Stomach (tissue), 8 donors: ENCODE measurements at regions not wholly inside any gene's neighbourhood (a gene's known extent, or its start where the extent isn't known, plus 50 kb on each side); places are given as distances from the start of the nearest gene placed in this dataset.

Experiments
- DNase-seq, 2 donors: peaks; one replicate each; pipeline versions ENCODE4 v3.0.0 to v3.0.0-alpha.2; 2013 to 2019
- H3K27ac ChIP-seq, 5 donors: fragments of 200-600 bp in 4 of 5; sonication (generic) in 4 of 5; one replicate each; pipeline ENCODE4 v1.5.1; 2013 to 2019; ENCODE audit warnings: mild to moderate bottlenecking in 1 of 5, moderate library complexity in 1 of 5
- H3K27me3 ChIP-seq, 3 donors: fragments of 200-600 bp; sonication (generic); one replicate each; pipeline ENCODE4 v1.5.1; 2017 to 2019; ENCODE audit warnings: mixed run types in 1 of 3
- H3K36me3 ChIP-seq, 4 donors: fragments of 200-600 bp; sonication (generic); 1 replicate in 3 of 4; 2 replicates in 1 of 4; pipeline ENCODE4 v1.5.1; 2016 to 2019
- H3K4me1 ChIP-seq, 4 donors: fragments of 200-600 bp; sonication (generic); one replicate each; pipeline ENCODE4 v1.5.1; 2016 to 2019
- H3K4me3 ChIP-seq, 4 donors: fragments of 200-600 bp; sonication (generic) in 3 of 4; one replicate each; pipeline ENCODE4 v1.5.1; 2016 to 2019; ENCODE audit warnings: mild to moderate bottlenecking in 1 of 4
- H3K9me3 ChIP-seq, 4 donors: fragments of 200-600 bp; sonication (generic); one replicate each; pipeline ENCODE4 v1.5.1; 2016 to 2019
- CTCF ChIP-seq, 7 experiments: fragments of 450-650 bp in 4 of 7; fragments of 200-600 bp in 3 of 7; sonication (generic) in 3 of 7; IDR thresholded peaks; one replicate each; pipeline ENCODE4 v1.5.1; 2016 to 2019; ENCODE audit warnings: antibody characterized with exemption in 7 of 7, control low read depth in 2 of 7, mild to moderate bottlenecking in 1 of 7
- EP300 ChIP-seq: sonication (generic); formaldehyde crosslinking; IDR thresholded peaks from one replicate; pipeline ENCODE4 v1.6.1; 2017; ENCODE audit warnings: antibody characterized with exemption
- POLR2A ChIP-seq, 4 donors: fragments of 450-650 bp; IDR thresholded peaks; one replicate each; pipeline ENCODE4 v1.6.1; 2016; ENCODE audit warnings: antibody characterized with exemption in 4 of 4, control low read depth in 2 of 4, mild to moderate bottlenecking in 1 of 4, moderate library complexity in 1 of 4
- POLR2AphosphoS5 ChIP-seq, 3 donors: sonication (generic); formaldehyde crosslinking; IDR thresholded peaks; one replicate each; pipeline ENCODE4 v1.6.1; 2016; ENCODE audit warnings: antibody characterized with exemption in 3 of 3
- WGBS, 5 donors: extraction: QIAGEN DNeasy Blood & Tissue Kit in 3 of 5; methylation state at CpG; one replicate each; pipeline versions ENCODE4 v1.1.5 to v1.1.7; 2013 to 2018; 5-methylcytosine and 5-hydroxymethylcytosine counted together
- intact Hi-C: fragments of 100-400 bp; cut with DNase I; formaldehyde crosslinking; loops from one replicate; pipeline ENCODE4 v1.15.1; 2023; ENCODE audit warnings: low total_unique reads
- donor health status: healthy with polysubstance abuse.
- donor health status: Bipolar disorder and iron deficiency.
- donor health status: healthy.

GRCh38 chrX:4382273-4382672 is 668.8 kb upstream of the PRKX start:
- DNase-seq = no peak
- 31 to 57% (median 41%) methylated on average over 3 of the region's 3 CpGs for WGBS, 5 donors
- TF ChIP-seq CTCF (IDR thresholded peaks at IDR 0.05) (no peak), POLR2AphosphoS5 (IDR thresholded peaks at IDR 0.05) (no peak), EP300 (no peak), POLR2A (IDR thresholded peaks at IDR 0.05) (no peak)
- no peaks in the 10 kb centered on the region for H3K4me1 ChIP-seq
- intact Hi-C loops = no loop called here
- peaks cover 0 to 15% (median 5%) of the 10 kb centered on the region in 4 donors for H3K9me3 ChIP-seq
- H3K36me3 ChIP-seq = no peaks in the 10 kb centered on the region
- no peaks in the 10 kb centered on the region for H3K27me3 ChIP-seq
- H3K27ac ChIP-seq = no peak overlapping the region
- H3K4me3 ChIP-seq = no peak overlapping the region

- intact Hi-C loops = no loop called here
- H3K27me3 ChIP-seq = no peaks in the 10 kb centered on the region
- no peak for DNase-seq
- no peaks in the 10 kb centered on the region for H3K4me1 ChIP-seq
- peaks cover 0 to 10% (median 5%) of the 10 kb centered on the region in 4 donors for H3K9me3 ChIP-seq
- no peak overlapping the region for H3K27ac ChIP-seq
- TF ChIP-seq POLR2AphosphoS5 (IDR thresholded peaks at IDR 0.05) = no peak
- TF ChIP-seq CTCF (IDR thresholded peaks at IDR 0.05) = no peak
- no peak for TF ChIP-seq EP300
- no peak for TF ChIP-seq POLR2A (IDR thresholded peaks at IDR 0.05)
- no peak overlapping the region for H3K4me3 ChIP-seq
- no peaks in the 10 kb centered on the region for H3K36me3 ChIP-seq
These were observed 667.3 kb upstream of the PRKX start for GRCh38 chrX:4380710-4381109.

- no peaks in the 10 kb centered on the region for H3K4me1 ChIP-seq
- H3K27me3 ChIP-seq = no peaks in the 10 kb centered on the region
- peaks cover 0 to 10% (median 5%) of the 10 kb centered on the region in 4 donors for H3K9me3 ChIP-seq
- TF ChIP-seq POLR2AphosphoS5 (IDR thresholded peaks at IDR 0.05) (no peak), CTCF (IDR thresholded peaks at IDR 0.05) (no peak), POLR2A (IDR thresholded peaks at IDR 0.05) (no peak), EP300 (no peak)
- intact Hi-C loops = no loop called here
- H3K36me3 ChIP-seq = no peaks in the 10 kb centered on the region
- 79 to 100% (median 89%) methylated on average over 1 of the region's 1 CpG for WGBS, 5 donors
- no peak for DNase-seq
- H3K4me3 ChIP-seq = no peak overlapping the region
- no peak overlapping the region for H3K27ac ChIP-seq
These were observed 665.6 kb upstream of the PRKX start for GRCh38 chrX:4379071-4379470.

GRCh38 chrX:4373791-4374190 is 660.3 kb upstream of the PRKX start:
- no peak overlapping the region for H3K4me3 ChIP-seq
- H3K4me1 ChIP-seq = no peaks in the 10 kb centered on the region
- peaks cover 0 to 6% (median 2%) of the 10 kb centered on the region in 4 donors for H3K9me3 ChIP-seq
- no peak for TF ChIP-seq POLR2A (IDR thresholded peaks at IDR 0.05)
- TF ChIP-seq CTCF (IDR thresholded peaks at IDR 0.05) = no peak
- TF ChIP-seq POLR2AphosphoS5 (IDR thresholded peaks at IDR 0.05) = no peak
- no peak for TF ChIP-seq EP300
- H3K27ac ChIP-seq = no peak overlapping the region
- DNase-seq = peak in 1 of 2 donors; percentile 23
- no peaks in the 10 kb centered on the region for H3K27me3 ChIP-seq
- no peaks in the 10 kb centered on the region for H3K36me3 ChIP-seq
- intact Hi-C loops = no loop called here
- WGBS, 5 donors = 51 to 68% (median 65%) methylated on average over 8 of the region's 8 CpGs
